NAMALWA (cell line): ENCODE measurements at regions not wholly inside any gene's neighbourhood (a gene's known extent, or its start where the extent isn't known, plus 50 kb on each side); places are given as distances from the start of the nearest gene placed in this dataset.

Source experiments
- DNase-seq: peaks from one replicate; pipeline ENCODE4 v3.0.0-alpha.2; 2015; ENCODE audit warnings: low spot score

DNA sequence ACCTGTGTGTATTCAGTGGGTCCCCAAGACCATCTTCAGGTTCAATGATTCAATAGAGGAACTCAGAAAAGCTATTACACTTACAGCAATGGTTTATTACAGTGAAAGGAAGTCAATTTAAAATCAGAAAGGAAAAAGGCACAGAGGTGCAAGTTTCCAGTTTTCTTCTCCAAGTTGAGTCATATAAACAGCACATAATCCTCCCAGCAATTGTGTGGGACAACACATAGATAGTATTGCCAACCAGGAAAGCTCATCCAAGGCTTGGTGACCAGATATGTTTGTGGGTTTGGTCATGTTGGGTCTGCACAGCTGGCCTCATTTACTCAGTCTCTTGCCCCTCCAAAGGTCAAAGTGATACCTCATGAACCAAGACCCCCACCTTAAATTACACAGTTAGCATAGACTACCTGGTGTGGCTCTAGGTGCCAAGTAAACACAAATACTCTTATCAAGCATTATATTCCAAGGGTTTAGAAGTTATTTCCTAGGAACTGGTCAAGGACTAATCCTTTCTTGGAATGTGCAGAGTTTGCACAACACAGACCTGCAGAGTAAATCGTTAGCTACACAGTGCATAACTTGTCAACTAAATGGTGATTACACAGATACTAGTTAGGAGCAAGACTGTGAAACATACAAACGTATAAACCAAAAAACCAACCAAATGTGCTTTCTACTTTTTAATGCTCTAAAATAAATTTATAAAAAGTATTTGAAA, 777.3 kb downstream of the PCDH18 start:
- DNase-seq, result no peak

- DNase-seq, result no peak
Measured at GRCh38 chr4:136751556-136751955, 780.7 kb downstream of the PCDH18 start.

GRCh38 chr4:136750897-136751296, 781.4 kb downstream of the PCDH18 start:
- DNase-seq, result no peak

DNA sequence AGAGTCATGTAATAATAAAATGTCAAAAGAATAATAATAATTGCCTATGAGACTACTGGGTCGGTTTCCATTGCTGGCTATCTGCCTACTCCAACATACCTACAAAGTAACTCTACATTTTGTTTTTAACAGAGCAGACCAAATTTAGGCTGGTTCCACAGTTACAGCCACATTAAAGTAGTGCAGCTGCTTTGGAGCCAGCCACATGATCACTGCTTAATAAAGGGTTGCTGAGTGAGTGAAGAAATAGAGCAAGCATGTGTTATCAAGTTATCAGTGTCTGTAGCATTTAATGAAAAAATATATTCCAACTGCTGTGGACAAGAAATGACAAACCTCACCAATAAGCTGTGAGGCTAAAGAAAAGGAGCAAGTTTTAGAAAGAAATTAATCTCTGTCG, 782.3 kb downstream of the PCDH18 start:
- no peak for DNase-seq

- no peak for DNase-seq
Measured at GRCh38 chr4:136748773-136749172, 783.5 kb downstream of the PCDH18 start.

GRCh38 chr4:136748165-136748564, 784.1 kb downstream of the PCDH18 start:
- no peak for DNase-seq

GRCh38 chr4:136743238-136743637, 789.1 kb downstream of the PCDH18 start:
- DNase-seq, result no peak

DNA sequence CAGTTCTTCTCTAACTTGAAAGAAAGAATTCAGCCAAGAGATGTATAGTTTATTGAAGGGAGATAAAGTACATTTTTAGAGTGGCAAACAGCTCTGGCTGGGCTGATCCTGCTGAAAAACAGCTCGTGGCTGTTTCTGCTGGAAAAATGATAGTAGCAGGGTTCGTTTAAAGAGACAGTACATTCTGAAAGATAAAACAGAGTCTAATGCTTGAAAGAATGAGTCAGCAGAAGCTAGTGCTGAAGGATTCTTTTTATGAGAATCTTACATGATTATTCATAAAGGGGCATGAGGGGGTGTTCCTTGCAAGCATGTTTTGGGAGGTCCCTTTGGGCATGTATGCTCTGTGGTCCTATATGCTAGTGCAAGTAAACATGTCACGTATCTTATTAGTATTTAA, 790.0 kb downstream of the PCDH18 start:
- DNase-seq, result no peak

DNA sequence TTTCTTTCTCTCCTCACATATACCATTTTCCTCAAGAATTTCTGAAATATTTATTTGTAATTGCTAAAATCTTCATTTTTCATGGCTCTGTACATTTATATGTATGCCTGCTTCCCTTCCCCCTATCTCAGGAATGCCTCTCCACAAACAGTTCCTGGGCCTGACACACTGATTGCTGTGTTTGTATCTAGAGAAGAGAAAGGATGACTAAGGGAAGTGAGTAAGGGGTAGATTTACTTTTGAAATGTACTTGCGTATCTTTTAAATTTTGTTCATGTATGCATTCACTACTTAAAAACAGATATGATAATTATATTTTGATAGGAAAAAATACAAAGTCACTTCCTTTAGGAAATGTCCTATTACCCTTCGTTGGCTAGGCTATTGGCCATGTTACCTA, 790.8 kb downstream of the PCDH18 start:
- no peak for DNase-seq

GRCh38 chr4:136740326-136740725, 792.0 kb downstream of the PCDH18 start:
- no peak for DNase-seq

DNA sequence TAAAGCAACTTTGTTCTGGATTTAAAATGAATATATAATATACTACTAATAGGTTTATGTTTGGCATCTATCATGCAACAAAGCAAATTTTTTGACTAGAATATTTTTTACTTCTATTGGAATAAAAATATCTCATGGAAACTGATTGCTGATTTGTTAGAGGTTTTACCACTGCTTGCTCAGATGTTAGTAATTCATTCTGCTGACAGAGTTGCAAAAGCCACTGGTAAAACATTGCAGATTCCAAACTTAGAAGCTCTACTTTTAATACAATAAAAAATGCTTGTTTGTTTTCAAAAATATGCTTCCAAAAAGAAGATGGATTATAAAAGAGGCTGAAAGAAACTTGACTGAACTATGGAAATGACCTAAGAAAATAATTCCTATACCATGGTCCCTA, 795.2 kb downstream of the PCDH18 start:
- no peak for DNase-seq

DNA sequence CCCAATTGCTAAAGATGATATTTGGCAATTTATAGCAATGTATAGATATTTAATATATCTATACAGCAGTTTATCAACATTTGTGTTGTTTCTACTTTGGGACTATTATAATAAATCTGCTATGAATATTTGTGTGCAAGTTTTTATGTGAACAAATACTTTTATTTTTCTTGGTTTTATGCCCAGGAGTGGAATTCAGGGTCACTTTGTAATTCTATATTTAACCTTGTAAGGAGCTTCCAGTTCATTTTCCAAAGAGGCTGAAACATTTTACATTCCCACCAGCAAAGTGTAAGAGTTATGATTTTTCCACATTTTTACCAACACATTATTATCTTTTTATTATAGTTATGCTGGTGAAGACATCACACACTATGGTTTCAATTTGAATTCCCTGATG, 801.3 kb downstream of the PCDH18 start:
- DNase-seq, result no peak

DNA sequence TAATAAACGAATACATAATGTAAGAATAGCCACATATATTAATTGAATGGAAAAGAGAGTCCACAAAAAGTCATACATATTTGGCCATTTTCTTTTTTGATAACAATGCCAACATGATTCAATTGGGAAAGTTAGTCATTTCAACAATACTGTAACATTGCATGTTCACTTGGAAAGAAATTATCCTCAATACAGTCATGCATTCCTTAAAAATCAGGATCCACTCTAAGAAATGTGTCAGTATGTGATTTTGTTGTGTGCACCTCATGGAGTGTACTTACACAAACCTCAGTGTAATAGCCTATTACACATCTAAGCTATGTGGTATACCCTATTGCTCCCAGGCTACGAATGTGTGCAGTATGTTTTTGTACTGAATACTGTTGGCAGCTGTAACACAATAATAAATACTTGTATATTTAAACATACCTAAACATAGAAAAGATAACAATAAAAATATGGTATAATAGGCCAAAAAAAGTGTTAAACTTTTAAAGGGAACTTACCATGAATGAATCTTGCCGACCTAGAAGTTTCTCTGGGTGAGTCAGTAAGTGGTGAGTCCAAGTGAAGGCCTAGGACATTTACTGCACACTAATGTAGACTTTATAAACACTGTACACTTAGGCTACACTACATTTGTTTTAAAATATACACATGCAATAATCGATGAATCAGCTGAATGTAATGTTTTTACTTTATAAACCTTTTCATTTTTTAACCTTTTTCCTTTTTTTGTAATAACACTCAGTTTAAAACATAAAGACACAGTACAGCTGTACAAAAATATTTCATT, 806.8 kb downstream of the PCDH18 start:
- no peak for DNase-seq

GRCh38 chr4:136713140-136713539, 819.2 kb downstream of the PCDH18 start:
- DNase-seq, result peak; percentile 2

- DNase-seq, result no peak
Measured at GRCh38 chr4:136709897-136710296, 822.4 kb downstream of the PCDH18 start.

GRCh38 chr4:136706942-136707341, 825.4 kb downstream of the PCDH18 start:
- no peak for DNase-seq

DNA sequence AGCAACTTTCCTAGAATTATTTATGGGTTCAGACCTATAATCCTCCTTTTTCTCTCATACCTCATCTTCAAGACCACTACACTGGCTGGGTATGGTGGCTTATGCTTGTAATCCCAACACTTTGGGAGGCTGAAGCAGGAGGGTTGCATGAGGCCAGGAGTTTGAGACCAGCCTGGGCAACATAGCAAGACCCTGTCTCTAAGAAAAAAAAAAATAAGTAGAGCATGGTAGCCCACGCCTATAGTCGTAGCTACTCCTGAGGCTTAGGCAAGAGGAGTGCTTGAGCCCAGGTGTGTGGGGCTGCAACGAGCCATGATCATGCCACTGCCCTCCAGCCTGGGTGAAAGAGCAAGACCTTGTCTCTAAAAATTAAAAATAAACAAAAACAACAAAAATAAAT, 832.4 kb downstream of the PCDH18 start:
- no peak for DNase-seq

- DNase-seq, result no peak
Measured at GRCh38 chr4:136691607-136692006, 840.7 kb downstream of the PCDH18 start.

DNA sequence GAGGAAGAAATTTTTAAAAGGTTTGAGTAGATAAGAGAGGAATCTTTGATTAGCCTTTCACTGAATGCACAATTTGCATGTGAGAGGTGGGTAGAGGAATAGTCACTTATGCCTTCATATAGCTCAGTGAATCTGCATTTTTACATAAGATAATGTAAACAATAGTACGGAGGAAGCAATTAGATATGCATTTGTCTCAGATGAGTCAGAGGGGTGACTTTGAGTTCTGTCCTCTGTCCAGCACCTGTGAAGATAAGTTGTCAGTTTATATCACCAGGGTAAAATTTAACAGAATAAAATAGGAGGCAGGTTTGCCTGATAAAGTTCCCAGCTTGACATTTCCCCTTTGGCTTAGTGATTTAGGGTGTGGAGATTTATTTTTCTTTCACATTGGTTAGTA, 841.9 kb downstream of the PCDH18 start:
- DNase-seq, result no peak

- DNase-seq, result no peak
Measured at GRCh38 chr4:136687596-136687995, 844.7 kb downstream of the PCDH18 start.

DNA sequence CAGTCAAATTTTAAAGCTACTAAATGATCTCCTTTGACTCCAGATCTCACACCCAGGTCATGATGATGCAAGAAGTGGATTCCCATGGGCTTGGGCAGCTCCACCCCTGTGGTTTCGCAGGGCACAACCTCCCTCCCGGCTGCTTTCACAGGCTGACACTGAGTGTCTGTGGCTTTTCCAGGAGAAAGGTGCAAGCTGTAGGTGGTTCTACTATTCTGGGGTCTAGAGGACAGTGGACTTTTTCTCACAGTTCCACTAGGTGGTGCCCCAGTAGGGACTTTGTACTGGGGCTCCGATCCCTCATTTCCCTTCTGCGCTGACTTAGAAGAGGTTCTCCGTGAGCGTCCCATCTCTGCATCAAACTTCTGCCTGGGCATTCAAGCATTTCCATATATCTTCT, 845.2 kb downstream of the PCDH18 start:
- DNase-seq, result peak; percentile 5

DNA sequence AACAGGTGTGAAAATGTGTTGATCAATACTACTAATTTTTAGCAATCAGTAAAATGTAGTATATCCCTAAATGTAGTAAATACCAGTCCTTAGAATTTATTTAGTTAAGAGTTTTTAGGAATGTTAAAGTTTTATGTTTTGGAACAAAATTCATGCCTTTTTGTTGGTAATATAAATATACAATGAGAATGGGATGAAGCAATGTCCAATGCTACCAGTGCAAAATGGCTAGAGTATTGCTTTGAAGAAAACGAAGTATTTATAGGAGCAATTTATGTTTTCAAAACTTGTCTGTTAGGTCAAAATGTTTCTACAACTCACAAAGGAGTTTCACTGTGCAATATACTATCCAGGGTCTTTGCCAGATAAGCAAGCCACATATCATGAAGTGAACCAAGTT, 851.5 kb downstream of the PCDH18 start:
- DNase-seq, result no peak

- no peak for DNase-seq
Measured at GRCh38 chr4:136680271-136680670, 852.0 kb downstream of the PCDH18 start.

DNA sequence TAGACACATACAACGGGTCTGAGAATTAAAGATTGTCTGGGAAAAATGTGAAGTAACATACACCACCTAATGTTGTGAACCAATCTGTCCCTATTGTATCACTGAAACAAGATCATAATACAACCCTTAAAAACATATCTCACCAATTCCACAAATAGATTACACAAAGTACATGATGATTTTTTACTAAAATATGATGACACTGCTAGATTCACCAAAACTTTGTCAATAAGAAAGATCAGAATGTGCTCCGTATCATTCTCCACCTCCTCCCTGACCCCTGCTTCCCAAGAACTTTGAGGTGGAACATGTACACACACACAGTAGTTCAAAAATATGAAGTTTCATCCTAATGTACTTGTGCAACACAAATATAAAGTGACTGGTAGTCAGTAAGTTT, 862.0 kb downstream of the PCDH18 start:
- DNase-seq, result no peak
